Right cardiac atrium (tissue), 5 donors: ENCODE measurements at regions not wholly inside any gene's neighbourhood (a gene's known extent, or its start where the extent isn't known, plus 50 kb on each side); places are given as distances from the start of the nearest gene placed in this dataset.

ENCODE experiments used
- ATAC-seq, 2 donors: fragments of 200-7000 bp; cut with Tn5 transposase; one replicate each; pipeline versions ENCODE4 v1.8.0 to v1.9.1; 2020; ENCODE audit warnings: moderate library complexity in 2 of 2, mild to moderate bottlenecking in 1 of 2
- DNase-seq, 3 donors: peaks; one replicate each; pipeline ENCODE4 v3.0.0-alpha.2; 2020
- H3K27ac ChIP-seq: one replicate; pipeline ENCODE4 v1.5.1; 2013; ENCODE audit warnings: mild to moderate bottlenecking, low read length, control low read depth, moderate library complexity
- H3K27me3 ChIP-seq: one replicate; pipeline ENCODE4 v1.6.1; 2013; ENCODE audit not compliant: control insufficient read depth, insufficient read depth
- H3K4me1 ChIP-seq: one replicate; pipeline ENCODE4 v1.6.1; 2013; ENCODE audit warnings: low read length; ENCODE audit not compliant: control insufficient read depth, insufficient read depth
- H3K4me3 ChIP-seq: one replicate; pipeline ENCODE4 v1.5.1; 2013; ENCODE audit warnings: low read length, control low read depth
- H3K9me3 ChIP-seq: one replicate; pipeline ENCODE4 v1.6.1; 2013; ENCODE audit warnings: low read length; ENCODE audit not compliant: control insufficient read depth
- WGBS: extraction: QIAGEN DNeasy Blood & Tissue Kit; methylation state at CpG from one replicate; pipeline ENCODE4 v1.1.7; 2013; 5-methylcytosine and 5-hydroxymethylcytosine counted together
- intact Hi-C, 4 donors: fragments of 100-400 bp; cut with DNase I; formaldehyde crosslinking; loops; one replicate each; pipeline versions ENCODE4 v1.11.0 to v1.14.0; 2022 to 2023
- donor health status: healthy with polysubstance abuse.
- donor health status: DM: no; HTN: yes; CAD: no.
- donor health status: DM: no; HTN: no; CAD: no.
- donor health status: DM: no; HTN: yes; CAD: no; lungs with severe emphysema.
- donor health status: DM: yes; HTN: yes; CAD: no.

GRCh38 chr20:39563349-39563748, 601.2 kb downstream of the DHX35 start:
- intact Hi-C loops = no loop called here
- ATAC-seq (no peak), DNase-seq (no peak)
- no peak overlapping the region for H3K27ac ChIP-seq
- 64% methylated on average over 4 of the region's 4 CpGs for WGBS
- no peaks in the 10 kb centered on the region for H3K27me3 ChIP-seq
- H3K9me3 ChIP-seq = no peaks in the 10 kb centered on the region
- H3K4me3 ChIP-seq = no peak overlapping the region
- no peaks in the 10 kb centered on the region for H3K4me1 ChIP-seq

- H3K4me1 ChIP-seq = no peaks in the 10 kb centered on the region
- H3K4me3 ChIP-seq = no peak overlapping the region
- 88% methylated on average over 3 of the region's 3 CpGs for WGBS
- DNase-seq (no peak), ATAC-seq (no peak)
- H3K9me3 ChIP-seq = no peaks in the 10 kb centered on the region
- intact Hi-C loops = no loop called here
- H3K27ac ChIP-seq = no peak overlapping the region
- no peaks in the 10 kb centered on the region for H3K27me3 ChIP-seq
Observed at GRCh38 chr20:39554341-39554740, 592.2 kb downstream of the DHX35 start.

DNA sequence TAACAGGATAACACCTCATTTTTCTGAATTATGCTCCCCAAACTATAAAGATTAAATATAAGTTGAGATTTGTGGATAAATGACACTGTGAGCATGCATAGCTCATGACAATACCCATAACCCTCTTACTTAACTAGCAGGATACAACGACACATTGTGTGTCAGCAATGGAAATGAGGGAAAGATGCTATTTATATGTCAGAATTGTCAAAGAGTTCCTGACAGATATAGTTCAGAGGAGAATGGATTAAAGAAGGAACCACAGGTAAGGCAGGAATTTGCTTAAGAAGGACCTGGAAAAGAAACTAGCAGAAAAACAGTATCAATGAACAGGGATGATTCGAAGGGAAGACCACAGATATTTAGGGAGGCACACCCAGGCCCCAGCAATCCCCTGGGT, 591.0 kb downstream of the DHX35 start:
- WGBS = 85% methylated on average over 2 of the region's 2 CpGs
- intact Hi-C loops = no loop called here
- Histone ChIP-seq H3K27me3 (no peaks in the 10 kb centered on the region), H3K4me1 (no peaks in the 10 kb centered on the region), H3K27ac (no peak overlapping the region), H3K4me3 (no peak overlapping the region), H3K9me3 (no peaks in the 10 kb centered on the region)
- no peak for ATAC-seq
- no peak for DNase-seq

DNA sequence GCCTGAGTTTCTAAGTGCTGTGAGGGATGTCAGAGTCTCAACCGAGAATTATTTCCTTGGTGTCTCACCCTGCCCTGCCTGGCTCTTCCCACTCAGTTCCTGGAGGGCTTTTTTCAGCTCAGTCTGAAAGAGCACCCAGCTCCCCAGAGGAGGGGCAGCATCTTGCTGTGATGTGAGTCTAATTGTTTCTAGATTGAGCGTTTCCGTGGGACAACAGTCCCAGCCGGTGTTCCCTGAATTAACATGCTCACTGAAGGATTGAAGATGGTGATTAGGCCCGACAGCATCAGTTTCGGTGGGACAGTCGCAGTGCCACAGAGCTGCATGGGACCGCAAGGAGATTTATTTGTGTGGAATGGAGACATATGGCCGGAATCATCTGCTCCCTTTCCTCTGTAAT, 587.6 kb downstream of the DHX35 start:
- no peak for DNase-seq
- H3K27me3 ChIP-seq = no peaks in the 10 kb centered on the region
- no peak overlapping the region for H3K4me3 ChIP-seq
- intact Hi-C loops = no loop called here
- H3K27ac ChIP-seq = no peak overlapping the region
- H3K4me1 ChIP-seq = no peaks in the 10 kb centered on the region
- WGBS = 77% methylated on average over 9 of the region's 9 CpGs
- ATAC-seq = no peak
- H3K9me3 ChIP-seq = no peaks in the 10 kb centered on the region

GRCh38 chr20:39547546-39548408, 585.6 kb downstream of the DHX35 start:
- intact Hi-C loops = no loop called here
- Histone ChIP-seq H3K9me3 (no peaks in the 10 kb centered on the region), H3K27ac (no peak overlapping the region), H3K27me3 (no peaks in the 10 kb centered on the region), H3K4me3 (no peak overlapping the region), H3K4me1 (no peaks in the 10 kb centered on the region)
- 72% methylated on average over 6 of the region's 6 CpGs for WGBS
- DNase-seq (no peak), ATAC-seq (no peak)

DNA sequence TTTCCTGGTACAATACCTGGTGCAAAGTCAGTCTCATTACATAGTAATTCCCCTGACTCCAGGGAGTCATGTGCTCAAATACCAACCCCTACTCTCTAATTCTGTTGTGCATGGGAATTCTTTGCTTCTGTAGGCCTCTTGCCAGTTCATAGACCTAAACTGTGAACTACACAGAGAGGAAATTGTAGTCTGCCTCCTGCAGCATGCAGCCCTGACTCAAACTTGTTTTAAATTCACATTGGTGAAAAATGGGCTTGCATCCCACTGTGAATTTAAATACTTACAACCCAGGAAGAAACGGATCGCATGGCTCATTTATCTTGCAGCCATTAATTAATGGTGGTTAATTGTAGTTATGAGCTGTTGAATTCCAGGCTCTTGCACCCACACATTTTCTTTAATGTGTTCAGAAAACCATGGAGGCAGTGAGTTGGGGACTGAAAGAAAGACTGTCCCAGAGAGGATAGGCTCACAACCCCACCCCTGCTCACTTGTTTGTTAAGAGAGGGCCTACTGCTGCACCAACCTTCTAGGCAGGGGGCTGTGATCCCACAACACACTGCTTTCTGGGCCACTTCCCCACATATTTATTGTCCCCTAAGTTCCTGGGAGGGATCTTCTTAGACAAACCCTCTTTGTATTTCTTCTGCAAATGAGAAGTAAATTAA, 579.1 kb downstream of the DHX35 start:
- ATAC-seq (no peak), DNase-seq (no peak)
- H3K27ac ChIP-seq = no peak overlapping the region
- no peaks in the 10 kb centered on the region for H3K27me3 ChIP-seq
- no peak overlapping the region for H3K4me3 ChIP-seq
- 78% methylated on average over 2 of the region's 2 CpGs for WGBS
- intact Hi-C loops = no loop called here
- H3K9me3 ChIP-seq = no peaks in the 10 kb centered on the region
- no peaks in the 10 kb centered on the region for H3K4me1 ChIP-seq

GRCh38 chr20:39538317-39538716, 576.2 kb downstream of the DHX35 start:
- Histone ChIP-seq H3K27me3 (no peaks in the 10 kb centered on the region), H3K27ac (no peak overlapping the region), H3K4me1 (no peaks in the 10 kb centered on the region), H3K9me3 (no peaks in the 10 kb centered on the region), H3K4me3 (no peak overlapping the region)
- ATAC-seq = no peak
- intact Hi-C loops = no loop called here
- DNase-seq = no peak

DNA sequence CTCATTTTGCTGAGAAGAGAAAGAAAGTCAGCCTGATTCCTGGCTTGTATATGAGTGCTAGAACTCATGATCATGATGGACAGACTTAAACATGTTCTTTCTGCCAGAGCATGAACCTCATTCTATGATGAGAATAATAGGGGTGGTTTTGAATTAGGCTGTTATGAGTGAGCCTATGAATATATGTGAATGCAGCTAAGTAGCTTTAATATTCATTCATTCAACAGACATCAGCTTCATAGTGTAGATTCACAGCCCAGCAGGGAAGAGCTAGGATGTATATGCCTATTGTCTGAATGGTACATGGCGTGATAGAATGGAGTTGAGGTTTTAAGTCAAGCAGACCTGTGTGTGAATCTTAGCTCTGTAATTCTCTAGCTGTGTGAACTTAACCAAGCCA, 573.2 kb downstream of the DHX35 start:
- Histone ChIP-seq H3K27ac (no peak overlapping the region), H3K27me3 (no peaks in the 10 kb centered on the region), H3K4me3 (no peak overlapping the region), H3K4me1 (no peaks in the 10 kb centered on the region), H3K9me3 (no peaks in the 10 kb centered on the region)
- WGBS = 93% methylated on average over 1 of the region's 1 CpG
- intact Hi-C loops = no loop called here
- ATAC-seq (no peak), DNase-seq (no peak)

GRCh38 chr20:39534846-39535245, 572.7 kb downstream of the DHX35 start:
- Histone ChIP-seq H3K4me3 (no peak overlapping the region), H3K9me3 (no peaks in the 10 kb centered on the region), H3K4me1 (no peaks in the 10 kb centered on the region), H3K27ac (no peak overlapping the region), H3K27me3 (no peaks in the 10 kb centered on the region)
- 41% methylated on average over 1 of the region's 1 CpG for WGBS
- no peak for DNase-seq
- no peak for ATAC-seq
- intact Hi-C loops = no loop called here

GRCh38 chr20:39533858-39534257, 571.7 kb downstream of the DHX35 start:
- Histone ChIP-seq H3K4me1 (no peaks in the 10 kb centered on the region), H3K4me3 (no peak overlapping the region), H3K9me3 (no peaks in the 10 kb centered on the region), H3K27me3 (no peaks in the 10 kb centered on the region), H3K27ac (no peak overlapping the region)
- DNase-seq (no peak), ATAC-seq (no peak)
- 63% methylated on average over 3 of the region's 3 CpGs for WGBS
- intact Hi-C loops = no loop called here

- Histone ChIP-seq H3K27ac (no peak overlapping the region), H3K9me3 (no peaks in the 10 kb centered on the region), H3K4me3 (no peak overlapping the region), H3K27me3 (no peaks in the 10 kb centered on the region), H3K4me1 (no peaks in the 10 kb centered on the region)
- WGBS = 82% methylated on average over 1 of the region's 1 CpG
- ATAC-seq (no peak), DNase-seq (no peak)
- intact Hi-C loops = no loop called here
Observed at GRCh38 chr20:39532205-39532604, 570.1 kb downstream of the DHX35 start.
